Breast epithelium (tissue), 3 donors: ENCODE measurements at regions not wholly inside any gene's neighbourhood (a gene's known extent, or its start where the extent isn't known, plus 50 kb on each side); places are given as distances from the start of the nearest gene placed in this dataset.

ENCODE experiments used
- CTCF ChIP-seq, 3 donors: fragments of 450-650 bp; IDR thresholded peaks; one replicate each; pipeline ENCODE4 v1.5.1; 2016 to 2017; ENCODE audit warnings: antibody characterized with exemption in 3 of 3, mild to moderate bottlenecking in 3 of 3, moderate library complexity in 3 of 3
- POLR2A ChIP-seq: fragments of 450-650 bp; IDR thresholded peaks from one replicate; pipeline ENCODE4 v1.6.1; 2016; ENCODE audit warnings: antibody characterized with exemption, mild to moderate bottlenecking, moderate library complexity

DNA sequence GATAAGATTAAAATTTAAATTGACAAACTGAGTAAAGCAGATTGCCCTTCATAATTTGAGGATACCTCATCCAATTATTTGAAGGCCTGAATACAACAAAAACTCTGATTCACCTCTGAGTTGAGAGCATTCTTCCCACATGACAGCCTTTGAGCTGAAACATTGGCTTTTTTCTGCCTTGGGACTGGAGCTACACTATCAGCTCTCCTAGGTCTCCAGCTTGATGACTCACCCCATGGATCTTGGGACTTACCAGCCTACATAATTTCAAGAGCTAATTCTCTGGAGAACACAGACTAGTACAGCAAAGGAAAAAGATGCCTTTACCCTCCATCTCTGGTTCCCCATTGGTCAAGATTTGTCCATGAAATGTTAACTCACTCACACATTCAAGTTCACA is 555.1 kb downstream of the FOXG1 start:
- TF ChIP-seq POLR2A (no peak), CTCF (IDR thresholded peaks at IDR 0.05) (no peak)
